HL-60 (cell line): ENCODE measurements at regions not wholly inside any gene's neighbourhood (a gene's known extent, or its start where the extent isn't known, plus 50 kb on each side); places are given as distances from the start of the nearest gene placed in this dataset.

ENCODE experiments used
- DNase-seq, 2 experiments: peaks; one replicate each; pipeline ENCODE4 v3.0.0-alpha.2; 2010 to 2020; ENCODE audit warnings: low read depth in 1 of 2, low spot score in 1 of 2
- H3K27ac ChIP-seq: fragments of 250-450 bp; sonication (Bioruptor Pico); replicated peaks from 2 replicates; pipeline ENCODE4 v1.5.1; 2020; ENCODE audit warnings: mild to moderate bottlenecking, moderate library complexity
- H3K27me3 ChIP-seq: fragments of 250-450 bp; sonication (Bioruptor Pico); 2 replicates; pipeline ENCODE4 v1.5.1; 2021; ENCODE audit warnings: mild to moderate bottlenecking, moderate library complexity; ENCODE audit not compliant: insufficient read depth, poor library complexity, severe bottlenecking
- H3K4me3 ChIP-seq: replicated peaks from 2 replicates; pipeline ENCODE4 v1.5.1; 2011; ENCODE audit warnings: mild to moderate bottlenecking, control low read depth, low read length; ENCODE audit not compliant: insufficient read depth
- CTCF ChIP-seq: IDR thresholded peaks from one replicate; pipeline ENCODE4 v1.5.1; 2011; ENCODE audit warnings: low read length, control low read depth, inconsistent platforms; ENCODE audit not compliant: insufficient read depth
- GABPA ChIP-seq: IDR thresholded peaks from 2 replicates; pipeline ENCODE4 v1.6.1; 2012; ENCODE audit warnings: low read depth
- POLR2AphosphoS5 ChIP-seq: IDR thresholded peaks from 2 replicates; pipeline ENCODE4 v1.6.1; 2012; ENCODE audit warnings: low read depth
- REST ChIP-seq: IDR thresholded peaks from 2 replicates; pipeline ENCODE4 v1.6.1; 2012; ENCODE audit warnings: low read depth; ENCODE audit not compliant: insufficient replicate concordance
- SPI1 ChIP-seq: IDR thresholded peaks from 2 replicates; pipeline ENCODE4 v1.6.1; 2012; ENCODE audit warnings: low read depth, mild to moderate bottlenecking, borderline replicate concordance

- no peaks in the 10 kb centered on the region for H3K27me3 ChIP-seq
Measured at GRCh38 chr15:92244703-92245102, 149.0 kb upstream of the ST8SIA2 start.

GRCh38 chr15:92247649-92248242 is 145.9 kb upstream of the ST8SIA2 start:
- Histone ChIP-seq H3K27me3 (no peaks in the 10 kb centered on the region), H3K27ac (no peak overlapping the region), H3K4me3 (no peak overlapping the region)
- DNase-seq = no peak
- TF ChIP-seq POLR2AphosphoS5 = no peak
- TF ChIP-seq GABPA = no peak
- TF ChIP-seq CTCF = no peak
- TF ChIP-seq SPI1 = no peak
- no peak for TF ChIP-seq REST

More at GRCh38 chr15:92244703-92245102, 149.0 kb upstream of the ST8SIA2 start:
- TF ChIP-seq CTCF = no peak
- no peak for TF ChIP-seq REST
- TF ChIP-seq SPI1 = no peak
- TF ChIP-seq POLR2AphosphoS5 = no peak
- TF ChIP-seq GABPA = no peak
- Histone ChIP-seq H3K4me3 (no peak overlapping the region), H3K27ac (no peak overlapping the region)
- DNase-seq = no peak

- TF ChIP-seq CTCF (no peak), GABPA (no peak), POLR2AphosphoS5 (no peak), SPI1 (no peak), REST (no peak)
- DNase-seq = no peak
- Histone ChIP-seq H3K27ac (no peak overlapping the region), H3K4me3 (no peak overlapping the region), H3K27me3 (no peaks in the 10 kb centered on the region)
Measured at GRCh38 chr15:92266796-92267685, 126.6 kb upstream of the ST8SIA2 start.
